GM21381 (cell line): ENCODE measurements at regions not wholly inside any gene's neighbourhood (a gene's known extent, or its start where the extent isn't known, plus 50 kb on each side); places are given as distances from the start of the nearest gene placed in this dataset.
"Not testable (repeated sequence)": the region's sequence is repeated elsewhere in the genome, so short reads cannot be mapped to it uniquely, and the experiment has no call there.

Source experiments
- ATAC-seq: cut with Tn5 transposase; IDR thresholded peaks from one replicate; pipeline ENCODE4 v1.9.1; 2021; ENCODE audit warnings: mild to moderate bottlenecking, moderate library complexity; ENCODE audit not compliant: unreplicated experiment

GRCh38 chr15:47877836-47878235 is 160.5 kb downstream of the SEMA6D start:
- ATAC-seq, result no peak

- no peak for ATAC-seq
These were observed 168.6 kb downstream of the SEMA6D start for GRCh38 chr15:47885920-47886319.

- ATAC-seq, result no peak
These were observed 170.0 kb downstream of the SEMA6D start for GRCh38 chr15:47887241-47887800.

GRCh38 chr15:47888385-47889100 is 171.2 kb downstream of the SEMA6D start:
- ATAC-seq, result no peak

- no peak for ATAC-seq
These were observed 173.3 kb downstream of the SEMA6D start for GRCh38 chr15:47890397-47891150.

GRCh38 chr15:47897525-47897924 is 180.2 kb downstream of the SEMA6D start:
- no peak for ATAC-seq

- ATAC-seq, result no peak
These were observed 183.4 kb downstream of the SEMA6D start for GRCh38 chr15:47900751-47901150.

- no peak for ATAC-seq
These were observed 186.1 kb downstream of the SEMA6D start for GRCh38 chr15:47903368-47903767.

GRCh38 chr15:47908486-47908885 is 191.2 kb downstream of the SEMA6D start:
- no peak for ATAC-seq

- no peak for ATAC-seq
These were observed 191.8 kb downstream of the SEMA6D start for GRCh38 chr15:47908950-47909670.

GRCh38 chr15:47912910-47913309 is 195.6 kb downstream of the SEMA6D start:
- not testable (repeated sequence) for ATAC-seq

GRCh38 chr15:47917881-47918280 is 200.6 kb downstream of the SEMA6D start:
- ATAC-seq, result no peak

- no peak for ATAC-seq
These were observed 201.6 kb downstream of the SEMA6D start for GRCh38 chr15:47918877-47919276.

GRCh38 chr15:47924381-47924780 is 196.4 kb upstream of the SLC24A5 start:
- ATAC-seq, result no peak

GRCh38 chr15:47929138-47929803 is 191.5 kb upstream of the SLC24A5 start:
- no peak for ATAC-seq

- ATAC-seq, result no peak
These were observed 188.5 kb upstream of the SLC24A5 start for GRCh38 chr15:47932261-47932660.

- no peak for ATAC-seq
These were observed 187.7 kb upstream of the SLC24A5 start for GRCh38 chr15:47932951-47933641.

GRCh38 chr15:47933865-47934264 is 186.9 kb upstream of the SLC24A5 start:
- no peak for ATAC-seq

GRCh38 chr15:47934342-47934741 is 186.4 kb upstream of the SLC24A5 start:
- no peak for ATAC-seq

- no peak for ATAC-seq
These were observed 183.0 kb upstream of the SLC24A5 start for GRCh38 chr15:47937834-47938233.
